ENCODE measurements at regions not wholly inside any gene's neighbourhood (a gene's known extent, or its start where the extent isn't known, plus 50 kb on each side); places are given as distances from the start of the nearest gene placed in this dataset.

GRCh38 chr4:175504318-175504717 is 307.7 kb downstream of the GPM6A start:
- TF ChIP-seq, protein P1, sequence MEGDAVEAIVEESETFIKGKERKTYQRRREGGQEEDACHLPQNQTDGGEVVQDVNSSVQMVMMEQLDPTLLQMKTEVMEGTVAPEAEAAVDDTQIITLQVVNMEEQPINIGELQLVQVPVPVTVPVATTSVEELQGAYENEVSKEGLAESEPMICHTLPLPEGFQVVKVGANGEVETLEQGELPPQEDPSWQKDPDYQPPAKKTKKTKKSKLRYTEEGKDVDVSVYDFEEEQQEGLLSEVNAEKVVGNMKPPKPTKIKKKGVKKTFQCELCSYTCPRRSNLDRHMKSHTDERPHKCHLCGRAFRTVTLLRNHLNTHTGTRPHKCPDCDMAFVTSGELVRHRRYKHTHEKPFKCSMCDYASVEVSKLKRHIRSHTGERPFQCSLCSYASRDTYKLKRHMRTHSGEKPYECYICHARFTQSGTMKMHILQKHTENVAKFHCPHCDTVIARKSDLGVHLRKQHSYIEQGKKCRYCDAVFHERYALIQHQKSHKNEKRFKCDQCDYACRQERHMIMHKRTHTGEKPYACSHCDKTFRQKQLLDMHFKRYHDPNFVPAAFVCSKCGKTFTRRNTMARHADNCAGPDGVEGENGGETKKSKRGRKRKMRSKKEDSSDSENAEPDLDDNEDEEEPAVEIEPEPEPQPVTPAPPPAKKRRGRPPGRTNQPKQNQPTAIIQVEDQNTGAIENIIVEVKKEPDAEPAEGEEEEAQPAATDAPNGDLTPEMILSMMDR (IDR thresholded peaks at IDR 0.05) = no peak
- TF ChIP-seq POLR2A (IDR thresholded peaks at IDR 0.05) = no peak

Data from thyroid gland (tissue), 4 donors.